Neural cell (in vitro differentiated cells): ENCODE measurements at regions not wholly inside any gene's neighbourhood (a gene's known extent, or its start where the extent isn't known, plus 50 kb on each side); places are given as distances from the start of the nearest gene placed in this dataset.

Experiments used
- H2AFZ ChIP-seq: fragments of 200-600, 300-800 bp; sonication (generic), shearing (Covaris generic); 2 replicates; pipeline ENCODE4 v1.6.0; 2014; ENCODE audit warnings: low read depth, mild to moderate bottlenecking, antibody characterized with exemption, low read length, moderate library complexity
- H3F3A ChIP-seq: fragments of 200-600 bp; shearing (Covaris generic); 2 replicates; pipeline ENCODE4 v1.6.1; 2016; ENCODE audit warnings: mild to moderate bottlenecking, moderate library complexity, mixed read lengths, antibody characterized with exemption, low read length; ENCODE audit not compliant: insufficient read depth, poor library complexity, severe bottlenecking
- H3K27ac ChIP-seq: fragments of 200-600, 300-800 bp; sonication (generic), shearing (Covaris generic); 2 replicates; pipeline ENCODE4 v1.5.1; 2014; ENCODE audit warnings: mild to moderate bottlenecking, low read length, moderate library complexity
- H3K27me3 ChIP-seq: fragments of 300-800, 200-600 bp; sonication (generic), shearing (Covaris generic); 2 replicates; pipeline ENCODE4 v1.6.0; 2014; ENCODE audit warnings: mild to moderate bottlenecking, low read depth, low read length, moderate library complexity; ENCODE audit not compliant: insufficient read depth
- H3K36me3 ChIP-seq: fragments of 300-800, 200-600 bp; sonication (generic), shearing (Covaris generic); 2 replicates; pipeline ENCODE4 v1.5.1; 2014; ENCODE audit warnings: mild to moderate bottlenecking, antibody characterized with exemption, low read length, moderate library complexity; ENCODE audit not compliant: insufficient read depth
- H3K4me2 ChIP-seq: fragments of 300-800, 200-600 bp; sonication (generic), shearing (Covaris generic); 2 replicates; pipeline ENCODE4 v1.6.0; 2014; ENCODE audit warnings: mild to moderate bottlenecking, low read length
- H3K4me3 ChIP-seq: fragments of 300-800, 200-600 bp; sonication (generic), shearing (Covaris generic); 2 replicates; pipeline ENCODE4 v1.5.1; 2014; ENCODE audit warnings: mild to moderate bottlenecking, low read length, moderate library complexity
- H3K79me2 ChIP-seq: fragments of 200-600 bp; shearing (Covaris generic); replicated peaks from 2 replicates; pipeline ENCODE4 v1.6.0; 2014; ENCODE audit warnings: mild to moderate bottlenecking, low read length, moderate library complexity; ENCODE audit not compliant: insufficient read depth
- H3K9ac ChIP-seq: fragments of 300-800, 200-600 bp; sonication (generic), shearing (Covaris generic); 2 replicates; pipeline ENCODE4 v1.6.1; 2016; ENCODE audit warnings: mild to moderate bottlenecking, low read length, mixed read lengths
- H3K9me2 ChIP-seq: fragments of 200-600 bp; shearing (Covaris generic); 2 replicates; pipeline ENCODE4 v1.6.1; 2016; ENCODE audit warnings: mild to moderate bottlenecking, low read length, mixed read lengths; ENCODE audit not compliant: insufficient read depth
- H3K9me3 ChIP-seq: fragments of 200-600, 300-800 bp; sonication (generic), shearing (Covaris generic); 2 replicates; pipeline ENCODE4 v1.6.1; 2016; ENCODE audit warnings: mild to moderate bottlenecking, mixed run types, low read length, moderate library complexity, mixed read lengths
- H4K20me1 ChIP-seq: fragments of 200-600 bp; shearing (Covaris generic); 2 replicates; pipeline ENCODE4 v1.6.1; 2016; ENCODE audit warnings: mild to moderate bottlenecking, mixed run types; ENCODE audit not compliant: insufficient read depth
- EP300 ChIP-seq: fragments of 450-650 bp; conservative IDR thresholded peaks from 2 replicates; pipeline ENCODE4 v1.6.1; 2014; ENCODE audit warnings: antibody characterized with exemption, mild to moderate bottlenecking, moderate library complexity; ENCODE audit not compliant: poor library complexity, severe bottlenecking
- EZH2 ChIP-seq: fragments of 200-600, 300-800 bp; shearing (Covaris generic), sonication (generic); IDR thresholded peaks from 2 replicates; pipeline ENCODE4 v1.6.1; 2014; ENCODE audit warnings: antibody characterized with exemption, low read length, borderline replicate concordance, mild to moderate bottlenecking; ENCODE audit not compliant: insufficient read depth, poor library complexity, severe bottlenecking
- MXI1 ChIP-seq: fragments of 450-650 bp; conservative IDR thresholded peaks from 2 replicates; pipeline ENCODE4 v1.6.1; 2014; ENCODE audit warnings: antibody characterized with exemption, mild to moderate bottlenecking; ENCODE audit not compliant: poor library complexity, severe bottlenecking
- POLR2AphosphoS5 ChIP-seq: IDR thresholded peaks from 2 replicates; pipeline ENCODE4 v1.6.1; 2012
- RAD21 ChIP-seq: fragments of 450-650 bp; conservative IDR thresholded peaks from 2 replicates; pipeline ENCODE4 v1.6.1; 2014; ENCODE audit warnings: antibody characterized with exemption, mild to moderate bottlenecking, moderate library complexity
- SMC3 ChIP-seq: fragments of 450-650 bp; conservative IDR thresholded peaks from 2 replicates; pipeline ENCODE4 v1.6.1; 2014; ENCODE audit warnings: antibody characterized with exemption, mild to moderate bottlenecking, moderate library complexity; ENCODE audit not compliant: poor library complexity
- TAF1 ChIP-seq: IDR thresholded peaks from 2 replicates; pipeline ENCODE4 v1.6.1; 2012; ENCODE audit warnings: low read depth
- TF ChIP-seq, protein P1 (sequence below): IDR thresholded peaks from 2 replicates; pipeline ENCODE4 v1.6.1; 2012; ENCODE audit warnings: borderline replicate concordance
- TF ChIP-seq, protein P2 (sequence below): fragments of 450-650 bp; IDR thresholded peaks from 2 replicates; pipeline ENCODE4 v1.5.1; 2014; ENCODE audit warnings: antibody characterized with exemption, mild to moderate bottlenecking, moderate library complexity; ENCODE audit not compliant: poor library complexity, severe bottlenecking

DNA sequence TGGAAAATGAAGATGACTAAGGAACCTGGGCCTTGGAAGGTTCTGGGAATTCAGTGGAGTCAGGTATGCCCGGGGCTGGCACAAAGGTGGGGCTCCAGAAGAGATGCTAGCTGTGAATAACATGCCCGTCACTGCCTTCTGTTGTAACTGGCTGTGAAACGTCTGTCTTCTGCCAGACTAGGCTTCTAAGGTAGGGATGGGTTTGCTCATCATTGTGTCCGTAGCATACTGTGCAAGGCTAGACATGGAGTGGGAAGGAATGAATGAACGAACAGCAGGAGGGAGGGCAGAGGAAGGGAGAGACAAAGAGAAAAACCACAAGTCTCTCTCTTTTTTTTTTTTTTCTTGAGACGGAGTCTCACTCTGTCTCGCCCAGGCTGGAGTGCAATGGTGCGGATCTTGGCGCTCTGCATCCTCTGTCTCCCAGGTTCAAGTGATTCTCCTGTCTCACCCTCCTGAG, 327.4 kb downstream of the MN1 start:
- no peaks in the 10 kb centered on the region for H3K9me2 ChIP-seq

DNA sequence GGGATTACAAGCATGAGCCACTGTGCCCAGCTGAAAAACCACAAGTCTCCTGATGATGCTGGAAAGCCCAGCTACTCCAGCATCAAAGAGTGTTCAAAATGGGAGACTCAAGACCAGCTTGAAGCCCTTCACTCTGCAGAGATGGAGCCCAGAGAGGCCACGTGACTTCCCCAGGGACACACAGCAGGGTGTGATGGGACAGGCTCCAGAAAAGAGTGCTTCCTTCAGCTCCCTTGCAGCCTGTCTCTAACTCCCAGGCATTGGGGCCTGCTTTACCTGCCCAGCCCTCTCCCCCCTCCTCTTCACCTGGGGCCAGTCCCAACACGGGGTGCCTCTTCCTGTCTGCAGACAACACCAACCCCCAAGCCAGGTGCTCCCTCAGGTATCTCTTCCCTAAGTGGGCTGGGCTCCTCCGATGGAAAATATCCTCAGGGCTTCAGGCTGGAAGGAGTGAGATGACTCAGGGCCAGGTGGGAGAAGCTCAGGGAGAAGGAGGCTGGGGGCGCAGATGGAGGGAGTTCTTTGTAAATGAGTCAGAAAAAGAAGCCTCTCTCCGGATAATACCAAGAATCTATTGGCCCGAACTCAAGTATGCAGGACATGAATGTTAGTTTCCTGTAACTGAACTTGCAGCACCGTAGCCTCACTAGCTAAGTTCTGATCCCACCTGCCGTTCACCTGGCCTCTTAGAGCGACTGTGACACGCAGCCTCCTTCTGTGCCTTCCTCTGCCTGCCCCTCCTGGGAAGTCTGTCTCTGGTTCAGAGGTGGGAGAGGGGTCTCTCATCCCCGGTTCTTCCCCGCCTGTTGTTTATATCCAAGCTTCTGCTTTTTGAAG, 326.6 kb downstream of the MN1 start:
- no peaks in the 10 kb centered on the region for H3K36me3 ChIP-seq
- no peaks in the 10 kb centered on the region for H3K9me2 ChIP-seq
- no peaks in the 10 kb centered on the region for H3K79me2 ChIP-seq
- no peak overlapping the region for H3K4me3 ChIP-seq
- no peak overlapping the region for H3K9ac ChIP-seq
- H4K20me1 ChIP-seq = no peaks in the 10 kb centered on the region
- no peaks in the 10 kb centered on the region for H3K27me3 ChIP-seq
- H3F3A ChIP-seq = no peaks in the 10 kb centered on the region
- H2AFZ ChIP-seq = no peak overlapping the region
- H3K9me3 ChIP-seq = no peaks in the 10 kb centered on the region
- TF ChIP-seq SMC3 (no peak), RAD21 (no peak), POLR2AphosphoS5 (no peak)
- TF ChIP-seq, protein P1, sequence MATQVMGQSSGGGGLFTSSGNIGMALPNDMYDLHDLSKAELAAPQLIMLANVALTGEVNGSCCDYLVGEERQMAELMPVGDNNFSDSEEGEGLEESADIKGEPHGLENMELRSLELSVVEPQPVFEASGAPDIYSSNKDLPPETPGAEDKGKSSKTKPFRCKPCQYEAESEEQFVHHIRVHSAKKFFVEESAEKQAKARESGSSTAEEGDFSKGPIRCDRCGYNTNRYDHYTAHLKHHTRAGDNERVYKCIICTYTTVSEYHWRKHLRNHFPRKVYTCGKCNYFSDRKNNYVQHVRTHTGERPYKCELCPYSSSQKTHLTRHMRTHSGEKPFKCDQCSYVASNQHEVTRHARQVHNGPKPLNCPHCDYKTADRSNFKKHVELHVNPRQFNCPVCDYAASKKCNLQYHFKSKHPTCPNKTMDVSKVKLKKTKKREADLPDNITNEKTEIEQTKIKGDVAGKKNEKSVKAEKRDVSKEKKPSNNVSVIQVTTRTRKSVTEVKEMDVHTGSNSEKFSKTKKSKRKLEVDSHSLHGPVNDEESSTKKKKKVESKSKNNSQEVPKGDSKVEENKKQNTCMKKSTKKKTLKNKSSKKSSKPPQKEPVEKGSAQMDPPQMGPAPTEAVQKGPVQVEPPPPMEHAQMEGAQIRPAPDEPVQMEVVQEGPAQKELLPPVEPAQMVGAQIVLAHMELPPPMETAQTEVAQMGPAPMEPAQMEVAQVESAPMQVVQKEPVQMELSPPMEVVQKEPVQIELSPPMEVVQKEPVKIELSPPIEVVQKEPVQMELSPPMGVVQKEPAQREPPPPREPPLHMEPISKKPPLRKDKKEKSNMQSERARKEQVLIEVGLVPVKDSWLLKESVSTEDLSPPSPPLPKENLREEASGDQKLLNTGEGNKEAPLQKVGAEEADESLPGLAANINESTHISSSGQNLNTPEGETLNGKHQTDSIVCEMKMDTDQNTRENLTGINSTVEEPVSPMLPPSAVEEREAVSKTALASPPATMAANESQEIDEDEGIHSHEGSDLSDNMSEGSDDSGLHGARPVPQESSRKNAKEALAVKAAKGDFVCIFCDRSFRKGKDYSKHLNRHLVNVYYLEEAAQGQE = no peak
- H3K27ac ChIP-seq = no peak overlapping the region
- no peak overlapping the region for H3K4me2 ChIP-seq

More for the DNA sequence above, 327.4 kb downstream of the MN1 start:
- Histone ChIP-seq H3K9ac (no peak overlapping the region), H3K9me3 (no peaks in the 10 kb centered on the region), H3K79me2 (no peaks in the 10 kb centered on the region), H3K27ac (no peak overlapping the region), H3K36me3 (no peaks in the 10 kb centered on the region), H3F3A (no peaks in the 10 kb centered on the region), H4K20me1 (no peaks in the 10 kb centered on the region), H2AFZ (no peak overlapping the region), H3K4me3 (no peak overlapping the region), H3K27me3 (no peaks in the 10 kb centered on the region), H3K4me2 (no peak overlapping the region)
- TF ChIP-seq, protein P2, sequence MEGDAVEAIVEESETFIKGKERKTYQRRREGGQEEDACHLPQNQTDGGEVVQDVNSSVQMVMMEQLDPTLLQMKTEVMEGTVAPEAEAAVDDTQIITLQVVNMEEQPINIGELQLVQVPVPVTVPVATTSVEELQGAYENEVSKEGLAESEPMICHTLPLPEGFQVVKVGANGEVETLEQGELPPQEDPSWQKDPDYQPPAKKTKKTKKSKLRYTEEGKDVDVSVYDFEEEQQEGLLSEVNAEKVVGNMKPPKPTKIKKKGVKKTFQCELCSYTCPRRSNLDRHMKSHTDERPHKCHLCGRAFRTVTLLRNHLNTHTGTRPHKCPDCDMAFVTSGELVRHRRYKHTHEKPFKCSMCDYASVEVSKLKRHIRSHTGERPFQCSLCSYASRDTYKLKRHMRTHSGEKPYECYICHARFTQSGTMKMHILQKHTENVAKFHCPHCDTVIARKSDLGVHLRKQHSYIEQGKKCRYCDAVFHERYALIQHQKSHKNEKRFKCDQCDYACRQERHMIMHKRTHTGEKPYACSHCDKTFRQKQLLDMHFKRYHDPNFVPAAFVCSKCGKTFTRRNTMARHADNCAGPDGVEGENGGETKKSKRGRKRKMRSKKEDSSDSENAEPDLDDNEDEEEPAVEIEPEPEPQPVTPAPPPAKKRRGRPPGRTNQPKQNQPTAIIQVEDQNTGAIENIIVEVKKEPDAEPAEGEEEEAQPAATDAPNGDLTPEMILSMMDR = no peak
- TF ChIP-seq MXI1 (no peak), TAF1 (no peak), EP300 (no peak), SMC3 (no peak), EZH2 (no peak), RAD21 (no peak), POLR2AphosphoS5 (no peak)
- TF ChIP-seq, protein P1 = no peak
